ENCODE measurements at regions not wholly inside any gene's neighbourhood (a gene's known extent, or its start where the extent isn't known, plus 50 kb on each side); places are given as distances from the start of the nearest gene placed in this dataset.

- no peaks in the 10 kb centered on the region for H3K36me3 ChIP-seq
- no peak overlapping the region for H3K27ac ChIP-seq
- no peaks in the 10 kb centered on the region for H3K4me1 ChIP-seq
- intact Hi-C loops (cut with DNase I) = no loop called here
- ATAC-seq (peak in 1 of 2 donors; percentile 39), DNase-seq (no peak)
- no peak overlapping the region for H3K4me3 ChIP-seq
- TF ChIP-seq CTCF (IDR thresholded peaks at IDR 0.05) = no peak
- H3K27me3 ChIP-seq (ENCODE audit: low read depth) = no peaks in the 10 kb centered on the region
- no peaks in the 10 kb centered on the region for H3K9me3 ChIP-seq
These were observed 358.3 kb upstream of the SMIM21 start for GRCh38 chr18:75785834-75786233.

- Histone ChIP-seq H3K27me3 (ENCODE audit: low read depth) (no peaks in the 10 kb centered on the region), H3K4me1 (no peaks in the 10 kb centered on the region), H3K27ac (no peak overlapping the region), H3K9me3 (no peaks in the 10 kb centered on the region), H3K36me3 (no peaks in the 10 kb centered on the region), H3K4me3 (no peak overlapping the region)
- ATAC-seq (no peak), DNase-seq (no peak)
- intact Hi-C loops (cut with DNase I) = no loop called here
- no peak for TF ChIP-seq CTCF (IDR thresholded peaks at IDR 0.05)
These were observed 357.7 kb upstream of the SMIM21 start for GRCh38 chr18:75785206-75785605.

GRCh38 chr18:75784390-75784789 lies 356.9 kb upstream of the SMIM21 start:
- no peak for DNase-seq

GRCh38 chr18:75783566-75784281 lies 356.2 kb upstream of the SMIM21 start:
- Histone ChIP-seq H3K9me3 (no peaks in the 10 kb centered on the region), H3K27me3 (ENCODE audit: low read depth) (no peaks in the 10 kb centered on the region), H3K27ac (no peak overlapping the region), H3K4me1 (no peaks in the 10 kb centered on the region), H3K36me3 (no peaks in the 10 kb centered on the region), H3K4me3 (no peak overlapping the region)
- intact Hi-C loops (cut with DNase I) = no loop called here
- TF ChIP-seq CTCF (IDR thresholded peaks at IDR 0.05) = no peak
- DNase-seq (no peak), ATAC-seq (no peak)

More at GRCh38 chr18:75784390-75784789, 356.9 kb upstream of the SMIM21 start:
- intact Hi-C loops (cut with DNase I) = no loop called here
- no peak for ATAC-seq
- no peaks in the 10 kb centered on the region for H3K36me3 ChIP-seq
- no peak overlapping the region for H3K4me3 ChIP-seq
- no peaks in the 10 kb centered on the region for H3K9me3 ChIP-seq
- no peak for TF ChIP-seq CTCF (IDR thresholded peaks at IDR 0.05)
- no peak overlapping the region for H3K27ac ChIP-seq
- no peaks in the 10 kb centered on the region for H3K4me1 ChIP-seq
- H3K27me3 ChIP-seq (ENCODE audit: low read depth) = no peaks in the 10 kb centered on the region

- H3K36me3 ChIP-seq = no peaks in the 10 kb centered on the region
- TF ChIP-seq CTCF (IDR thresholded peaks at IDR 0.05) = no peak
- H3K27ac ChIP-seq = no peak overlapping the region
- no peaks in the 10 kb centered on the region for H3K9me3 ChIP-seq
- intact Hi-C loops (cut with DNase I) = no loop called here
- DNase-seq (no peak), ATAC-seq (no peak)
- H3K4me3 ChIP-seq = no peak overlapping the region
- H3K27me3 ChIP-seq (ENCODE audit: low read depth) = peaks cover 3% of the 10 kb centered on the region
- no peaks in the 10 kb centered on the region for H3K4me1 ChIP-seq
These were observed 355.3 kb upstream of the SMIM21 start for GRCh38 chr18:75782826-75783225.

Data from lower lobe of right lung (tissue), 2 donors.